Tibial nerve (tissue), 4 donors: ENCODE measurements at regions not wholly inside any gene's neighbourhood (a gene's known extent, or its start where the extent isn't known, plus 50 kb on each side); places are given as distances from the start of the nearest gene placed in this dataset.

Source experiments
- EP300 ChIP-seq, 2 donors: sonication (generic); formaldehyde crosslinking; IDR thresholded peaks; one replicate each; pipeline ENCODE4 v1.6.1; 2017; ENCODE audit warnings: antibody characterized with exemption in 2 of 2, mild to moderate bottlenecking in 1 of 2
- POLR2A ChIP-seq, 2 donors: fragments of 450-650 bp; IDR thresholded peaks; one replicate each; pipeline ENCODE4 v1.6.1; 2017; ENCODE audit warnings: antibody characterized with exemption in 2 of 2, mild to moderate bottlenecking in 2 of 2, moderate library complexity in 2 of 2
- TF ChIP-seq, protein P1 (sequence below), 5 experiments: fragments of 200-600 bp in 3 of 5; fragments of 450-650 bp in 2 of 5; sonication (generic) in 3 of 5; IDR thresholded peaks; one replicate each; pipeline ENCODE4 v1.5.1; 2016 to 2019; ENCODE audit warnings: antibody characterized with exemption in 5 of 5, mild to moderate bottlenecking in 3 of 5, moderate library complexity in 2 of 5

DNA sequence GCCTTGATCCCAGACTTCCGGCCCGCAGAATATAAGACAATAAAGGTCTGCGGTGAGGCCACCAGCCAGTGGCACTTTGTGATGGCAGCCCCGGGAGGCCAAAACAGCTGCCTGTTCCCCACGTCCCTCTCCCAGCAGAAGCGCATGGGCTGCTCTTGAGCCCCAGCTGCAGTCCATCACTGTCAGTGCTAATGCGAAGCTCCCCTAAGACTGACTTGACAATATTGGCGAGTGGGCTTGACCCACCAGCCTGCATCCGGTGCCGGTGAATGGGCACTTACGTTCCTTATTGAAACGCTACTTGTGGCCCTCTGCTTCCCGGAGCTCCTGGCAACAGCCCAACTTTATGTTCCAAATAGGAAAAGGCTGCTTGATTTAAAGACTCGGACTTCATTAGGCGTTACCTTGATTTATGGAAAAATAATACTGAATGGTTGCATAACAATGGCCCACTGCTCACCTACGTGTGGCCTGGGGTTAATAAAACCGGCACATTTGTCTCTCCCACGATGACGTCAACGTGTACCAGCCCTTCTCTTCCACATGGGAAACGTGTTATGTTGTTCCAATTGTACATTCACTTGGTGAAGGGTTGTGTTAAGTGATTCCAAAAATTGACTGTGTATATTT is 93.4 kb upstream of the SEPTIN5 start:
- TF ChIP-seq, protein P1, sequence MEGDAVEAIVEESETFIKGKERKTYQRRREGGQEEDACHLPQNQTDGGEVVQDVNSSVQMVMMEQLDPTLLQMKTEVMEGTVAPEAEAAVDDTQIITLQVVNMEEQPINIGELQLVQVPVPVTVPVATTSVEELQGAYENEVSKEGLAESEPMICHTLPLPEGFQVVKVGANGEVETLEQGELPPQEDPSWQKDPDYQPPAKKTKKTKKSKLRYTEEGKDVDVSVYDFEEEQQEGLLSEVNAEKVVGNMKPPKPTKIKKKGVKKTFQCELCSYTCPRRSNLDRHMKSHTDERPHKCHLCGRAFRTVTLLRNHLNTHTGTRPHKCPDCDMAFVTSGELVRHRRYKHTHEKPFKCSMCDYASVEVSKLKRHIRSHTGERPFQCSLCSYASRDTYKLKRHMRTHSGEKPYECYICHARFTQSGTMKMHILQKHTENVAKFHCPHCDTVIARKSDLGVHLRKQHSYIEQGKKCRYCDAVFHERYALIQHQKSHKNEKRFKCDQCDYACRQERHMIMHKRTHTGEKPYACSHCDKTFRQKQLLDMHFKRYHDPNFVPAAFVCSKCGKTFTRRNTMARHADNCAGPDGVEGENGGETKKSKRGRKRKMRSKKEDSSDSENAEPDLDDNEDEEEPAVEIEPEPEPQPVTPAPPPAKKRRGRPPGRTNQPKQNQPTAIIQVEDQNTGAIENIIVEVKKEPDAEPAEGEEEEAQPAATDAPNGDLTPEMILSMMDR (IDR thresholded peaks at IDR 0.05), result no peak
- TF ChIP-seq POLR2A (IDR thresholded peaks at IDR 0.05) (no peak), EP300 (IDR thresholded peaks at IDR 0.05) (peak in 1 of 2 donors; percentile 21)
